ENCODE measurements at regions not wholly inside any gene's neighbourhood (a gene's known extent, or its start where the extent isn't known, plus 50 kb on each side); places are given as distances from the start of the nearest gene placed in this dataset.

DNA sequence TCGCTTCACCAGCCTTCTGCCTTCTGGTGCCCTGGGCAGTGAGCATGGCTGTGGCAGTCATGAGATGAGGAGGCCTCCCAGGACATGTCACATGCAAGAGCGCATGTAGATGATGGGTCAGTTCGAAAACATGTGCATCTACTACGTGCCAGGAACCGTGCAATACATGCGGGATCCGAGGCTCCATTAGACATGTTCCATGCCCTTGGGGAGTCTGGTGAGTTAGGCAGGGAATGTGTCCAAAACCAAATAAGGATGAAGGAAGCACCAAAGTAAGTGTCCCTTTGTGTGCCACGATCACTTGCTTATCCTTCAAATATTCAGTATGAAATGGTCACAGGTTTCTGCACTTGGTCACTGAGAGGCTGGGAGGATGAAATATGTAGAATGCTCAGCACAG lies 223.3 kb downstream of the RBM19 start:
- Mint-ChIP-seq H3K4me1 (peaks cover 0 to 4% of the 10 kb centered on the region in 2 experiments; a peak in 2 of 4 replicates), H3K36me3 (ENCODE audit: insufficient read depth in 1 of 3, low read depth in 3 of 3) (no peaks in the 10 kb centered on the region; a peak in 1 of 7 replicates), H3K9me3 (no peaks in the 10 kb centered on the region; a peak in 1 of 5 replicates), H3K27ac (no peak overlapping the region), H3K27me3 (ENCODE audit: low read depth) (peaks cover 66% of the 10 kb centered on the region), H3K4me3 (no peak overlapping the region)
- H3K23ac ChIP-seq (ENCODE audit: insufficient read length, low read depth, low read length), result no peak overlapping the region
- no peak overlapping the region for H2BK12ac ChIP-seq (ENCODE audit: insufficient read length, low read depth, low read length)
- no peak overlapping the region for H3T11ph ChIP-seq (ENCODE audit: low read length)
- H3K79me2 ChIP-seq (ENCODE audit: insufficient read depth, low read length), result no peaks in the 10 kb centered on the region
- WGBS (ENCODE audit: extremely low coverage, insufficient read length, low lambda C conversion rate), result no CpG with 5 or more reads among the region's 8 CpGs
- peaks cover 7% of the 10 kb centered on the region; the same call in 1 of the 2 replicates for H3K27me3 ChIP-seq (ENCODE audit: insufficient read depth, low read length)
- no peaks in the 10 kb centered on the region for H4K20me1 ChIP-seq (ENCODE audit: control insufficient read depth, insufficient read depth, insufficient read length)
- H3K4me1 ChIP-seq (ENCODE audit: insufficient read depth, low read length), result no peaks in the 10 kb centered on the region
- H3K4me2 ChIP-seq (ENCODE audit: insufficient read depth, insufficient read length, low read length), result no peak overlapping the region
- H3K27ac ChIP-seq (ENCODE audit: insufficient read length, low read depth, low read length), result no peak overlapping the region
- H3K56ac ChIP-seq (ENCODE audit: insufficient read length, low read depth, low read length), result no peak overlapping the region
- TF ChIP-seq, protein P1, sequence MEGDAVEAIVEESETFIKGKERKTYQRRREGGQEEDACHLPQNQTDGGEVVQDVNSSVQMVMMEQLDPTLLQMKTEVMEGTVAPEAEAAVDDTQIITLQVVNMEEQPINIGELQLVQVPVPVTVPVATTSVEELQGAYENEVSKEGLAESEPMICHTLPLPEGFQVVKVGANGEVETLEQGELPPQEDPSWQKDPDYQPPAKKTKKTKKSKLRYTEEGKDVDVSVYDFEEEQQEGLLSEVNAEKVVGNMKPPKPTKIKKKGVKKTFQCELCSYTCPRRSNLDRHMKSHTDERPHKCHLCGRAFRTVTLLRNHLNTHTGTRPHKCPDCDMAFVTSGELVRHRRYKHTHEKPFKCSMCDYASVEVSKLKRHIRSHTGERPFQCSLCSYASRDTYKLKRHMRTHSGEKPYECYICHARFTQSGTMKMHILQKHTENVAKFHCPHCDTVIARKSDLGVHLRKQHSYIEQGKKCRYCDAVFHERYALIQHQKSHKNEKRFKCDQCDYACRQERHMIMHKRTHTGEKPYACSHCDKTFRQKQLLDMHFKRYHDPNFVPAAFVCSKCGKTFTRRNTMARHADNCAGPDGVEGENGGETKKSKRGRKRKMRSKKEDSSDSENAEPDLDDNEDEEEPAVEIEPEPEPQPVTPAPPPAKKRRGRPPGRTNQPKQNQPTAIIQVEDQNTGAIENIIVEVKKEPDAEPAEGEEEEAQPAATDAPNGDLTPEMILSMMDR (conservative IDR thresholded peaks at IDR 0.05), result no peak
- H2BK15ac ChIP-seq (ENCODE audit: low read depth, low read length), result no peak overlapping the region
- H3K18ac ChIP-seq (ENCODE audit: insufficient read length, low read depth, low read length), result no peak overlapping the region
- H4K91ac ChIP-seq (ENCODE audit: insufficient read length, low read depth, low read length), result no peak overlapping the region
- no peak overlapping the region; the same call in 1 of the 2 replicates for H3K14ac ChIP-seq (ENCODE audit: insufficient read depth, low read length)
- H2BK5ac ChIP-seq (ENCODE audit: insufficient read length, low read length), result no peak overlapping the region
- H3K79me1 ChIP-seq (ENCODE audit: insufficient read depth, low read depth, low read length, poor library complexity, severe bottlenecking), result no peaks in the 10 kb centered on the region
- H3K9me3 ChIP-seq (ENCODE audit: control insufficient read depth, low read depth, low read length), result no peaks in the 10 kb centered on the region
- no peak overlapping the region for H2AFZ ChIP-seq (ENCODE audit: low read length)
- H4K8ac ChIP-seq (replicated peaks; ENCODE audit: insufficient read length, low read depth, low read length), result no peak overlapping the region
- no peak overlapping the region for H2AK5ac ChIP-seq (ENCODE audit: insufficient read length, low read length)
- H2BK20ac ChIP-seq (ENCODE audit: low read depth, low read length, poor library complexity, severe bottlenecking), result no peak overlapping the region
- H3K4ac ChIP-seq (ENCODE audit: low read depth, low read length), result no peak overlapping the region
- no peak overlapping the region for H2BK120ac ChIP-seq (ENCODE audit: low read depth, low read length, poor library complexity, severe bottlenecking)
- no peak overlapping the region for H4K5ac ChIP-seq (ENCODE audit: insufficient read length, low read depth, low read length)
- DNase-seq, result no peak
- no peak overlapping the region for H3K9ac ChIP-seq (ENCODE audit: extremely low read depth, insufficient read length, low read length)
- no peaks in the 10 kb centered on the region for H3K23me2 ChIP-seq (ENCODE audit: insufficient read length, low read depth, low read length, poor library complexity, severe bottlenecking)

Data from H9 (cell line).